ENCODE measurements at regions not wholly inside any gene's neighbourhood (a gene's known extent, or its start where the extent isn't known, plus 50 kb on each side); places are given as distances from the start of the nearest gene placed in this dataset.

GRCh38 chr3:157592769-157593168, 89.6 kb upstream of the VEPH1 start:
- no peak for ATAC-seq
- intact Hi-C loops (cut with DNase I) = no loop called here
- H3K36me3 ChIP-seq = no peaks in the 10 kb centered on the region
- H3K4me1 ChIP-seq = no peaks in the 10 kb centered on the region
- no peaks in the 10 kb centered on the region for H3K27me3 ChIP-seq
- FAIRE-seq = no peak
- no peak overlapping the region for H3K27ac ChIP-seq
- H3K9me3 ChIP-seq = no peaks in the 10 kb centered on the region
- no peak overlapping the region for H3K4me3 ChIP-seq
- DNase-seq = no peak
- 79 to 88% methylated on average over 6 of the region's 6 CpGs for WGBS, 2 donors
- TF ChIP-seq CTCF (IDR thresholded peaks at IDR 0.05) = no peak

GRCh38 chr3:157590273-157590672, 87.1 kb upstream of the VEPH1 start:
- DNase-seq (no peak), ATAC-seq (no peak), FAIRE-seq (no peak)
- no peak overlapping the region for H3K27ac ChIP-seq
- no peaks in the 10 kb centered on the region for H3K36me3 ChIP-seq
- H3K27me3 ChIP-seq = no peaks in the 10 kb centered on the region
- H3K4me3 ChIP-seq = no peak overlapping the region
- TF ChIP-seq CTCF (IDR thresholded peaks at IDR 0.05) = no peak
- intact Hi-C loops (cut with DNase I) = no loop called here
- no peaks in the 10 kb centered on the region for H3K9me3 ChIP-seq
- H3K4me1 ChIP-seq = no peaks in the 10 kb centered on the region
- WGBS, 2 donors = 14 to 19% methylated on average over 1 of the region's 1 CpG

- H3K36me3 ChIP-seq = no peaks in the 10 kb centered on the region
- H3K4me3 ChIP-seq = no peak overlapping the region
- H3K27me3 ChIP-seq = no peaks in the 10 kb centered on the region
- H3K9me3 ChIP-seq = no peaks in the 10 kb centered on the region
- H3K4me1 ChIP-seq = no peaks in the 10 kb centered on the region
- H3K27ac ChIP-seq = no peak overlapping the region
- no peak for FAIRE-seq
- intact Hi-C loops (cut with DNase I) = no loop called here
- WGBS, 2 donors = 56 to 62% methylated on average over 2 of the region's 2 CpGs
- no peak for ATAC-seq
- no peak for TF ChIP-seq CTCF (IDR thresholded peaks at IDR 0.05)
- DNase-seq = no peak
Measured at GRCh38 chr3:157589211-157589610, 86.0 kb upstream of the VEPH1 start.

- no peaks in the 10 kb centered on the region for H3K36me3 ChIP-seq
- FAIRE-seq = no peak
- H3K4me3 ChIP-seq = no peak overlapping the region
- H3K4me1 ChIP-seq = no peaks in the 10 kb centered on the region
- ATAC-seq = no peak
- intact Hi-C loops (cut with DNase I) = no loop called here
- DNase-seq = no peak
- no peaks in the 10 kb centered on the region for H3K27me3 ChIP-seq
- no peak for TF ChIP-seq CTCF (IDR thresholded peaks at IDR 0.05)
- no peaks in the 10 kb centered on the region for H3K9me3 ChIP-seq
- no peak overlapping the region for H3K27ac ChIP-seq
Measured at GRCh38 chr3:157588386-157589060, 85.3 kb upstream of the VEPH1 start.

GRCh38 chr3:157586293-157586692, 83.1 kb upstream of the VEPH1 start:
- H3K27me3 ChIP-seq = no peaks in the 10 kb centered on the region
- 56 to 68% methylated on average over 5 of the region's 5 CpGs for WGBS, 2 donors
- no peak for FAIRE-seq

More at GRCh38 chr3:157586293-157586692, 83.1 kb upstream of the VEPH1 start:
- no peak overlapping the region for H3K4me3 ChIP-seq
- no peaks in the 10 kb centered on the region for H3K4me1 ChIP-seq
- H3K36me3 ChIP-seq = no peaks in the 10 kb centered on the region
- H3K9me3 ChIP-seq = no peaks in the 10 kb centered on the region
- intact Hi-C loops (cut with DNase I) = no loop called here
- TF ChIP-seq CTCF (IDR thresholded peaks at IDR 0.05) = no peak
- ATAC-seq = no peak
- no peak overlapping the region for H3K27ac ChIP-seq
- no peak for DNase-seq

Data from pancreas (tissue), 10 donors.